ENCODE measurements at regions not wholly inside any gene's neighbourhood (a gene's known extent, or its start where the extent isn't known, plus 50 kb on each side); places are given as distances from the start of the nearest gene placed in this dataset.

DNA sequence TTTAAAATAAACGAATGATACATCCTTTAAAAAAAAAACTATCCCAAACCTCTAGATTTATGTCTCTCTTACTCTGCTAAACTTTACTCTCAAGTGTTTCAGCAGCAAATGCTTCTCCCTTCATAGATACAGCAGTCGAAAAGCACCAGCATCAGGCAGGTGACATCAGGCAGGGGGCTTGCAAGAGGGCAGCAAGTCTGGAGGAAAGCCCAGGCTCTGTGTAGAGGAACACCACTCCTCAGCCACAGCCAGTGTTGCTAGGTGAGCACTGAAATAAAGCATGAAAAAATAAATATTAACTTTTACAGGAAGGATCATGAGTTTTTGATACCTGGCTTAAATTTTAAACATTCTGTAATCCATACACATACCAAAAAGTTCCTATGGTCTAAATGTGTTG lies 419.4 kb downstream of the GALC start:
- Mint-ChIP-seq H3K4me3 (ENCODE audit: unreplicated experiment) (no peak overlapping the region), H3K36me3 (ENCODE audit: low read depth, unreplicated experiment) (no peaks in the 10 kb centered on the region), H3K4me1 (ENCODE audit: low read depth, unreplicated experiment) (peaks cover 3% of the 10 kb centered on the region), H3K27me3 (ENCODE audit: low read depth, unreplicated experiment) (no peaks in the 10 kb centered on the region), H3K9me3 (ENCODE audit: unreplicated experiment) (no peaks in the 10 kb centered on the region), H3K27ac (ENCODE audit: unreplicated experiment) (no peak overlapping the region)
- no peaks in the 10 kb centered on the region for H3K9me3 ChIP-seq (ENCODE audit: insufficient read depth, low read depth, low read length)
- no peak overlapping the region for H3K4me2 ChIP-seq (ENCODE audit: low read length)
- H3K4me1 ChIP-seq (ENCODE audit: insufficient read depth, low read length), result no peaks in the 10 kb centered on the region
- no peak for FAIRE-seq
- no peak overlapping the region for H3K27ac ChIP-seq (ENCODE audit: low read depth, low read length)
- H2AFZ ChIP-seq (ENCODE audit: low read depth, low read length), result no peak overlapping the region
- no peak for TF ChIP-seq EZH2 (IDR thresholded peaks at IDR 0.05; ENCODE audit: insufficient read depth, low read length)
- TF ChIP-seq, protein P1, sequence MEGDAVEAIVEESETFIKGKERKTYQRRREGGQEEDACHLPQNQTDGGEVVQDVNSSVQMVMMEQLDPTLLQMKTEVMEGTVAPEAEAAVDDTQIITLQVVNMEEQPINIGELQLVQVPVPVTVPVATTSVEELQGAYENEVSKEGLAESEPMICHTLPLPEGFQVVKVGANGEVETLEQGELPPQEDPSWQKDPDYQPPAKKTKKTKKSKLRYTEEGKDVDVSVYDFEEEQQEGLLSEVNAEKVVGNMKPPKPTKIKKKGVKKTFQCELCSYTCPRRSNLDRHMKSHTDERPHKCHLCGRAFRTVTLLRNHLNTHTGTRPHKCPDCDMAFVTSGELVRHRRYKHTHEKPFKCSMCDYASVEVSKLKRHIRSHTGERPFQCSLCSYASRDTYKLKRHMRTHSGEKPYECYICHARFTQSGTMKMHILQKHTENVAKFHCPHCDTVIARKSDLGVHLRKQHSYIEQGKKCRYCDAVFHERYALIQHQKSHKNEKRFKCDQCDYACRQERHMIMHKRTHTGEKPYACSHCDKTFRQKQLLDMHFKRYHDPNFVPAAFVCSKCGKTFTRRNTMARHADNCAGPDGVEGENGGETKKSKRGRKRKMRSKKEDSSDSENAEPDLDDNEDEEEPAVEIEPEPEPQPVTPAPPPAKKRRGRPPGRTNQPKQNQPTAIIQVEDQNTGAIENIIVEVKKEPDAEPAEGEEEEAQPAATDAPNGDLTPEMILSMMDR (IDR thresholded peaks at IDR 0.05; ENCODE audit: insufficient read depth, low read depth, low read length), result no peak
- H3K79me2 ChIP-seq (ENCODE audit: insufficient read depth, low read length), result no peaks in the 10 kb centered on the region
- DNase-seq (ENCODE audit: low read depth), result no peak
- H3K27me3 ChIP-seq (ENCODE audit: insufficient read depth, low read length), result no peaks in the 10 kb centered on the region
- no peak overlapping the region for H3K4me3 ChIP-seq (ENCODE audit: insufficient read depth, low read depth, low read length)
- H4K20me1 ChIP-seq (ENCODE audit: insufficient read depth, low read length), result no peaks in the 10 kb centered on the region
- no peak overlapping the region for H3K9ac ChIP-seq (ENCODE audit: low read length)
- no peaks in the 10 kb centered on the region for H3K36me3 ChIP-seq (ENCODE audit: insufficient read depth, low read length)

DNA sequence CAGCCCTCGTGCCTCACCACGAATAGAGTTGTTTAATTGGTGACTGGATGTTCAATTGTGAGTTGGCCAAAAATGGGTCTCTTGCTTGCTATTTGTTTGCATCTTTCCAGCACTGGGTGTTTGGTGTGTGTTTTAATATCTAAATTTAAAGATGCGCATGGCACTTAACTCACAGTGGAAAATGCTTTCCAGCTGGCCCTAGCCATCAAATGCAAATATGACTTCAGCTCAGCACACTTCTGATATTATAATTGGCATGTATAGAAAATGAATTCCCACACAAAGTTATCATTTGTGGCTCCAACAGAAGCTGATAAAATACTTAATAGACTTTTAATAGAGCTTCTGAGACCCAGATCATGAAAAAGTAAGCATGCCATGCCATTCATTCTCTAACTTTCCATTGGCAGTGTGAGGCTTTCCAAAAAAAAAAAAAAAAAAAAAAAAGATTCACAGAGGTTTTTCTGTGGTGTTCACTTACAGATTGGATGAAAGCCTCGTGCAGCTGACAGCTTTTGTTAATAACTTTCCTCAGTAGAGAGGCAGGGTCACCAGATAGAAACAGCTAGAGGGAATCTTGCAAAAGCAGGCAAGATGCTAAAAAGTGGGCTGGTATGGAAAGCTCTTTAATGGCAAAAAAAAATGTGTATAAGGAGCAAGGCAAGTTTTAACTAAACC lies 425.2 kb downstream of the GALC start:
- Histone ChIP-seq H3K36me3 (ENCODE audit: insufficient read depth, low read length) (no peaks in the 10 kb centered on the region), H4K20me1 (ENCODE audit: insufficient read depth, low read length) (no peaks in the 10 kb centered on the region), H3K9ac (ENCODE audit: low read length) (peak overlapping the region; percentile 35), H3K4me1 (ENCODE audit: insufficient read depth, low read length) (no peaks in the 10 kb centered on the region), H3K79me2 (ENCODE audit: insufficient read depth, low read length) (no peaks in the 10 kb centered on the region), H3K27ac (ENCODE audit: low read depth, low read length) (peak overlapping the region; percentile 19), H3K27me3 (ENCODE audit: insufficient read depth, low read length) (no peaks in the 10 kb centered on the region), H2AFZ (ENCODE audit: low read depth, low read length) (no peak overlapping the region), H3K4me3 (ENCODE audit: insufficient read depth, low read depth, low read length) (no peak overlapping the region), H3K4me2 (ENCODE audit: low read length) (peak overlapping the region; percentile 25), H3K9me3 (ENCODE audit: insufficient read depth, low read depth, low read length) (no peaks in the 10 kb centered on the region)
- FAIRE-seq, result no peak
- Mint-ChIP-seq H3K27ac (ENCODE audit: unreplicated experiment) (peak overlapping the region; percentile 91), H3K36me3 (ENCODE audit: low read depth, unreplicated experiment) (no peaks in the 10 kb centered on the region), H3K9me3 (ENCODE audit: unreplicated experiment) (no peaks in the 10 kb centered on the region), H3K27me3 (ENCODE audit: low read depth, unreplicated experiment) (no peaks in the 10 kb centered on the region), H3K4me3 (ENCODE audit: unreplicated experiment) (no peak overlapping the region), H3K4me1 (ENCODE audit: low read depth, unreplicated experiment) (peaks cover 31% of the 10 kb centered on the region)
- DNase-seq (ENCODE audit: low read depth), result no peak
- TF ChIP-seq, protein P1 (IDR thresholded peaks at IDR 0.05; ENCODE audit: insufficient read depth, low read depth, low read length), result no peak
- no peak for TF ChIP-seq EZH2 (IDR thresholded peaks at IDR 0.05; ENCODE audit: insufficient read depth, low read length)

DNA sequence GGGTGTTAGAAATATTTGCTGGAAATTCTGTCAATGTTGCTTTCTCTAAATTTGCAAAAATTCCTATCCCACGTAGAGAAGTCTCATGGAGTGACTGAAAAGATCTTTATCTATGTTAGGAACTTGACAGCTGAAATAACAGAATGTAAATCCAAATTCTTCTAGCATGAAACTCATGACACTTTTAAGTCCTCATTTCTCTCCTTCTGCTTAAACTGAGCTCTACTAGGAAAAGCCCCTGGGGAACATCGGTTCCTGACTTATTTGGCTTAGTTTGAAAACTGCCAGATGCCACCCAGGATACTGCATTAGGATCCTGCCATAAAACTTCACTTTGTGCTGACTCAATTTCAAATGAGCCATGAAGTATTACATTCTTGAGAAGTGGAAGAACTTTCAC lies 426.0 kb downstream of the GALC start:
- Mint-ChIP-seq H3K27ac (ENCODE audit: unreplicated experiment) (peak overlapping the region; percentile 91), H3K27me3 (ENCODE audit: low read depth, unreplicated experiment) (no peaks in the 10 kb centered on the region), H3K4me3 (ENCODE audit: unreplicated experiment) (no peak overlapping the region), H3K4me1 (ENCODE audit: low read depth, unreplicated experiment) (peaks cover 31% of the 10 kb centered on the region), H3K9me3 (ENCODE audit: unreplicated experiment) (no peaks in the 10 kb centered on the region), H3K36me3 (ENCODE audit: low read depth, unreplicated experiment) (no peaks in the 10 kb centered on the region)
- no peaks in the 10 kb centered on the region for H3K79me2 ChIP-seq (ENCODE audit: insufficient read depth, low read length)
- FAIRE-seq (no peak), DNase-seq (ENCODE audit: low read depth) (peak; percentile 59)
- peak overlapping the region; percentile 35 for H3K9ac ChIP-seq (ENCODE audit: low read length)
- H3K4me1 ChIP-seq (ENCODE audit: insufficient read depth, low read length), result no peaks in the 10 kb centered on the region
- no peaks in the 10 kb centered on the region for H4K20me1 ChIP-seq (ENCODE audit: insufficient read depth, low read length)
- H3K27ac ChIP-seq (ENCODE audit: low read depth, low read length), result no peak overlapping the region
- no peaks in the 10 kb centered on the region for H3K27me3 ChIP-seq (ENCODE audit: insufficient read depth, low read length)
- no peak for TF ChIP-seq EZH2 (IDR thresholded peaks at IDR 0.05; ENCODE audit: insufficient read depth, low read length)
- TF ChIP-seq, protein P1 (IDR thresholded peaks at IDR 0.05; ENCODE audit: insufficient read depth, low read depth, low read length), result no peak
- no peak overlapping the region for H3K4me3 ChIP-seq (ENCODE audit: insufficient read depth, low read depth, low read length)
- H3K4me2 ChIP-seq (ENCODE audit: low read length), result peak overlapping the region; percentile 25
- no peaks in the 10 kb centered on the region for H3K36me3 ChIP-seq (ENCODE audit: insufficient read depth, low read length)
- H2AFZ ChIP-seq (ENCODE audit: low read depth, low read length), result no peak overlapping the region
- H3K9me3 ChIP-seq (ENCODE audit: insufficient read depth, low read depth, low read length), result no peaks in the 10 kb centered on the region
